ENCODE measurements at regions not wholly inside any gene's neighbourhood (a gene's known extent, or its start where the extent isn't known, plus 50 kb on each side); places are given as distances from the start of the nearest gene placed in this dataset.

DNA sequence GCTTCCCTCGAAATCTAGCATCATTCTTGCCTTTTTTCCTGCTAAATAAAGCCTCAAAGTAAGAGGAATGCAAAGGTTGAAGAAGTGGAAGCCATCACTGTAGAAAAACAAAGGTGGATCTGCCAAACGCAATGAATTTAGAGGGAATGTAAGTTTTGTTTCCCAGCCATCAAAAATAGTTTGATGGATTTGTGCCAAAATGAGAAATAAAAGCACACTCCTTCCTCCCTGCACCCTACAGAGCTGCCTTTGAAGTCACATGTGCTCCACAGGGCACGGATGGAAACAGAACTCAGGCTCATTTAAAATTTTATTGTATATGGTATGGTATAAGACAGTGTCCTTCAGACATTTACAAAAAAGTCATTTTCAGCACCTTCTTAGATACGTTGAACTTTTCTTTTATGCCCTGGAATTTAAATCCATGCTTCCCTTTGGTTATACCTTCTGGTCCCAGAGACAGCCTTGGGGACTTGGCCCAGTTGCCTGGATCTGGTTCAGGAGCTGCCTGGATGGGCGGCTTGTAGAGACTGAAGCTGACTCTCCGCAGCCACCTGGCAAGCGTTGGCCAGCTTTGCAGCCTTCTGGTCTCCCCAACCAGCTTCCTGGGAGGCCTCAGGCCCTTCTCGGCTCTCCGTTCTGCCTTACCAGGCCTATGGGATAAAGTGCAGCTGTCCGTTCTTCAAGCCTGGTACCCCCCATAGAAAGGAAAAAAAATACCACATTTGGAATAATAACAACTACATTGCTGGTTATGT lies 228.5 kb upstream of the NEBL start:
- 92% methylated on average over 10 of the region's 10 CpGs; no CpG with 5 or more reads in 1 of the 2 experiments for WGBS, 2 experiments (ENCODE audit: extremely low coverage in 1 of 2, insufficient coverage in 1 of 2, insufficient read length in 1 of 2, insufficient replicate concordance in 2 of 2, low coverage in 1 of 2, low lambda C conversion rate in 2 of 2, missing lambda C conversion rate in 1 of 2)
- no peak overlapping the region for H3K4me3 ChIP-seq (ENCODE audit: extremely low read depth in 1 of 4, insufficient read depth in 2 of 4, low read depth in 3 of 4, low read length in 4 of 4)
- H3K79me2 ChIP-seq (ENCODE audit: control insufficient read depth in 1 of 2, insufficient read depth in 2 of 2, low read length in 2 of 2), result no peaks in the 10 kb centered on the region; a peak in 1 of 4 replicates
- H3K56ac ChIP-seq (replicated peaks; ENCODE audit: insufficient read length, low read depth, low read length), result no peak overlapping the region
- H2BK20ac ChIP-seq (ENCODE audit: low read length), result no peak overlapping the region
- CTCF ChIA-PET (ENCODE audit: partially characterized antibody), result interaction anchor here (0.8 to 1.2 kb wide), 2 partner anchors 16 to 46 kb away, joined by 3 to 4 read pairs; no protein-coding TSS in a partner anchor
- no peak overlapping the region for H3K4ac ChIP-seq (replicated peaks; ENCODE audit: insufficient read length, low read depth, low read length)
- peaks cover 0 to 2% (median 0%) of the 10 kb centered on the region in 4 experiments; a peak in 2 of 7 replicates for H3K4me1 ChIP-seq (replicated peaks in 1 of 4; ENCODE audit: control insufficient read depth in 3 of 4, insufficient read depth in 4 of 4, low read length in 3 of 4)
- H2AFZ ChIP-seq (ENCODE audit: low read length), result no peak overlapping the region
- no peak overlapping the region for H2BK15ac ChIP-seq (ENCODE audit: low read length)
- no peak overlapping the region for H3K9ac ChIP-seq (replicated peaks in 1 of 4; ENCODE audit: extremely low read depth in 1 of 4, low read depth in 3 of 4, low read length in 3 of 4)
- DNase-seq (ENCODE audit: low read depth in 1 of 2, low spot score in 2 of 2) (no peak), FAIRE-seq (no peak)
- no peak overlapping the region for H3K4me2 ChIP-seq (ENCODE audit: insufficient read depth in 1 of 2, low read depth in 2 of 2, low read length in 2 of 2)
- no peaks in the 10 kb centered on the region for H3K23me2 ChIP-seq (ENCODE audit: low read depth, low read length)
- no peak overlapping the region for H4K5ac ChIP-seq (ENCODE audit: insufficient read length, low read depth, low read length)
- no peak overlapping the region for H3K18ac ChIP-seq (ENCODE audit: extremely low read depth, low read length)
- no peak overlapping the region for H2BK12ac ChIP-seq (ENCODE audit: low read depth, low read length)
- no peak overlapping the region for H4K91ac ChIP-seq (replicated peaks; ENCODE audit: insufficient read length, low read length)
- no peak overlapping the region for H2AK5ac ChIP-seq (ENCODE audit: low read depth, low read length)
- H3K23ac ChIP-seq (ENCODE audit: insufficient read length), result no peak overlapping the region
- H2BK5ac ChIP-seq (ENCODE audit: low read depth, low read length), result no peak overlapping the region
- H3K27me3 ChIP-seq (replicated peaks in 1 of 4; ENCODE audit: control insufficient read depth in 3 of 4, extremely low read depth in 1 of 4, insufficient read depth in 3 of 4, low read length in 3 of 4), result no peaks in the 10 kb centered on the region
- no peak for TF ChIP-seq TAF7 (optimal IDR thresholded peaks at IDR 0.05; ENCODE audit: borderline replicate concordance, low read depth, low read length)
- TF ChIP-seq GABPA (IDR thresholded peaks at IDR 0.05; ENCODE audit: borderline replicate concordance, insufficient read depth, low read length), result no peak
- TF ChIP-seq NRF1 (IDR thresholded peaks at IDR 0.05; ENCODE audit: low read depth, low read length), result no peak
- TF ChIP-seq POLR2AphosphoS5 (IDR thresholded peaks at IDR 0.05; ENCODE audit: low read depth, low read length), result no peak
- no peak for TF ChIP-seq JUN (IDR thresholded peaks at IDR 0.05; ENCODE audit: low read depth, low read length)
- TF ChIP-seq, protein P1, sequence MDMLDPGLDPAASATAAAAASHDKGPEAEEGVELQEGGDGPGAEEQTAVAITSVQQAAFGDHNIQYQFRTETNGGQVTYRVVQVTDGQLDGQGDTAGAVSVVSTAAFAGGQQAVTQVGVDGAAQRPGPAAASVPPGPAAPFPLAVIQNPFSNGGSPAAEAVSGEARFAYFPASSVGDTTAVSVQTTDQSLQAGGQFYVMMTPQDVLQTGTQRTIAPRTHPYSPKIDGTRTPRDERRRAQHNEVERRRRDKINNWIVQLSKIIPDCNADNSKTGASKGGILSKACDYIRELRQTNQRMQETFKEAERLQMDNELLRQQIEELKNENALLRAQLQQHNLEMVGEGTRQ (IDR thresholded peaks at IDR 0.05; ENCODE audit: low read length), result no peak
- TF ChIP-seq SUZ12 (IDR thresholded peaks at IDR 0.05; ENCODE audit: low read length), result no peak
- no peak for TF ChIP-seq CBX8 (IDR thresholded peaks at IDR 0.05; ENCODE audit: borderline replicate concordance, low read depth, low read length)
- H3K27ac ChIP-seq (ENCODE audit: low read depth, low read length), result no peak overlapping the region
- no peaks in the 10 kb centered on the region for H4K20me1 ChIP-seq (replicated peaks in 1 of 2; ENCODE audit: control insufficient read depth in 1 of 2, insufficient read depth in 2 of 2, low read length in 2 of 2)
- no peaks in the 10 kb centered on the region for H3K36me3 ChIP-seq (ENCODE audit: control insufficient read depth in 2 of 4, insufficient read depth in 4 of 4, low read length in 3 of 4)
- no peaks in the 10 kb centered on the region for H3K79me1 ChIP-seq (ENCODE audit: low read depth, low read length)
- POLR2A ChIA-PET (ENCODE audit: partially characterized antibody), result interaction anchor here (0.8 kb wide), 1 partner anchor 11 kb away, joined by 3 read pairs; no protein-coding TSS in a partner anchor
- H3K14ac ChIP-seq (ENCODE audit: insufficient read length), result no peak overlapping the region
- H2BK120ac ChIP-seq (replicated peaks; ENCODE audit: low read depth, low read length), result no peak overlapping the region
- no peak overlapping the region for H4K8ac ChIP-seq (ENCODE audit: extremely low read depth, insufficient read depth, low read length)
- H3K9me3 ChIP-seq (ENCODE audit: insufficient read depth in 2 of 2, low read depth in 1 of 2, low read length in 1 of 2), result no peaks in the 10 kb centered on the region
